ENCODE measurements at regions not wholly inside any gene's neighbourhood (a gene's known extent, or its start where the extent isn't known, plus 50 kb on each side); places are given as distances from the start of the nearest gene placed in this dataset.
"Not testable (repeated sequence)": the region's sequence is repeated elsewhere in the genome, so short reads cannot be mapped to it uniquely, and the experiment has no call there.

- no peak for DNase-seq
Observed at GRCh38 chr4:77220828-77221613, 64.0 kb downstream of the CCNG2 start.

GRCh38 chr4:77225022-77225421 lies 68.0 kb downstream of the CCNG2 start:
- no peak for DNase-seq

GRCh38 chr4:77226939-77227705 lies 70.1 kb downstream of the CCNG2 start:
- DNase-seq: no peak

- DNase-seq: no peak
Observed at GRCh38 chr4:77229433-77229832, 72.4 kb downstream of the CCNG2 start.

DNA sequence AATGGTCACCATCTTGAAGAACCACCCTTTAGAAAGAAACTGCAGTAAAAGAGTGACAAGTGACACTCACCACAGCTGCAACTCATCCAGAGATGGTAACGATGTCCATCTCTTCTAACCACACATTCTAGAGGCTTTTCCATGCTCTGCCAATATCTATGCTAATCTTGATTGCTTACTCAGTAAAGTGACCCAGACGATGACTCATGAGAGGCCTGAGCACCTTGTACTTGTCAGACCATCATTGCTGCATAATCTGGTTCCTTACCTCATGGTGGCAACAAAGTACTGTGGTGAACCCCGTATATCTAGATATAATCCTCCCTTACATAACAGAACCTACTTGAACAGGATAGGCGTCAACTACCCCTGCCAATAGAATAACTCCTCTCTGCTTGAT lies 75.6 kb downstream of the CCNG2 start:
- no peak for DNase-seq

- DNase-seq: no peak
Observed at GRCh38 chr4:77235289-77235854, 78.4 kb downstream of the CCNG2 start.

GRCh38 chr4:77236806-77237205 lies 79.8 kb downstream of the CCNG2 start:
- no peak for DNase-seq

DNA sequence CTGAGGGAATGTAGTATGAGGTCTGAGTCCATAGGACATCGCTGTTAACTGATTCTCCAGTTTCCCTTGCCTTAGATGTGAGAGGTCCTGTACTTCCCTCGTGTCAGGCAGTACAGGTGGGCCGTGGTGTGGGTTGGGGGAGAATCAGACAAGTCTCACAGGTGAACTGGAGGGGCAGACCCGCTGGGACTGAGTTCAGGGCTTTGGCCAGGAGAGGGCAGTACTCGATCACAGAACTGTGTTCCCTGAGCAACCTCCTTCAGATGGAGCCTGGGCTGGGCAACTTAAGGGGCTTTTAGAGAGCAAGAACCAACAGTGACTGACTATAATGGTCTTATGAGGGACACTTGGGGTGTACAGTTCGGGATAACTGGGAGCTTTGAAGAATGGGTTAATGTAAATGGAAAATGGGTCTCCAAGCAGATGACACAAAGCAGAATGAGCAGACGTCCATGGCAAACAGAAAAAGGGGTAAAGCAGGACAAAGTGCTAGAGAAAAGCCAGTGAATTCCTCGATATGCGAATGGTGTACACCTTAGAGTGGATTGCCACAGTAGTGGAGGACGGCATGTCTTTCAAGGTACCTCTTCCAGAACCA lies 83.6 kb downstream of the CCNG2 start:
- DNase-seq: no peak

DNA sequence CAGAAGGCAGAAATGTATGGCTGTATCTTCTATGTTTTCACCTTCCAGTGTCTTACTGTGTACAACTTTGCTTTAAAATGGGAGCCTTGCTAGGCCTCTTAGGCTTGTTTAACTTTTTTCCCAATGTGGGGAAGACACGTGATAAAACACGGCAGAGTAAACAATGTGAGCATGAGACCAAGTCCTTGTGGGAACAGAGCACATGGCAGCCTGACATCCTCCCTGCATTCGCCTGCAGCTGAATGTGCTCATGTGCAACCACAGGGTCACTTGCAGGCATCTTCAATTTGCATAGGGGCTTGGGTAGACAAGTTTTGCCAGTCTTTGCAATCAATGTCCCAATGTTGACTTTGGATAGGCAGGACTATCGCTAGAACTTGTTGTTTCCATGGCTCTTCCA lies 91.8 kb downstream of the CCNG2 start:
- no peak for DNase-seq

- DNase-seq: no peak
Observed at GRCh38 chr4:77251751-77252150, 94.7 kb downstream of the CCNG2 start.

DNA sequence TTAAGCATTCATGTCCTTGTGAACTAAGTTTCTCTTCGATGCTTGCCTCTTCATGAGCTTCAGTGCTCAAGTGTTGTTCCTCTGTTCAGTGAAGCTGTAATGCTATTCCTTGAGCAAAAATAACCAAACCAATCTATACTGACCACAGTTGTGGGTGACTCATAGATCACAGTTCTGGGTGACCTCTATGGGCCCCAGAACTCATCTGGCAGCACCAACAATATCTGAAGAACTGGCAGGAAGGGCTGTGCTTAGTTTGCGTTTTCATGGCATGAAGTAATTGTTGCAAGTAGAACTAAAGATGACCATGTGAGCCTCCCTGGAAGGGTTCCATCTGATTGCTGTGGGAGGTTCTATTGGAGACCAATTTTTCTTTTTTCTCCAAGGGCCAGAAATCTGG lies 106.2 kb downstream of the CCNG2 start:
- no peak for DNase-seq

DNA sequence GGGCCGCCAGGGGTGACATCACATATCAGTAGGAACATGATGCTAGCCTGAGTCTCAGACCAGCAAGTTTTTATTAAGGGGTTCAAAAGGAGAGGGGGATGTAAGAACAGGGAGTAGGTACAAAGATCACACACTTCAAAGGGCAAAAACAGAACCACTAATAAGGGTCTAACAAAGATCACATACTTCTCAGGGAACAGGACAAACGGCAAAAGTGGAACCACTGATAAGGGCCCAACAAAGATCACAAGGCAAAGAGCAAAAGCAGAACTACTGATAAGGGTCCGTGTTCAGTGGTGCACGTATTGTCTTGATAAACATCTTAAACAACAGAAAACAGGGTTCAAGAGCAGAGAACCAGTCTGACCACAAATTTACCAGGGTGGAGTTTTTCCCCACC lies 107.0 kb downstream of the CCNG2 start:
- DNase-seq: not testable (repeated sequence)

DNA sequence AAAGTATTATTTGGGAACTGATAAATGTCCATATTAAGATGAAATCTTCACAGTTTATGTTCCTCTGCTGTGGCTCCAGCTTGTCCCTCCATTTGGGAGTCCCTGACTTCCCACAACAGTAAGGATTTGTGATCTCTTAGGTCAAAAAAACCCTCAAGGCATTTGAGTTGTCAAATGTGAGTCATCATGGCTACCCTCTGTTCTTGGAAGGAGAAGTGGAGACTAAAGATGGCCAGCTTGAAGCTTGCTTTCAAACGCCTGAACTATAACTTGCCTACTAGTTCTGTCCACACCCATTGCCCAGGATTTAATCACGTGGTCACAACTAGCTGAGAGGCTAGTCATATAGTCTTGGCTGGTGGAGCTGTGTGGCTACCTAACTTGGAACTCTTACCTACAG lies 107.8 kb downstream of the CCNG2 start:
- no peak for DNase-seq

DNA sequence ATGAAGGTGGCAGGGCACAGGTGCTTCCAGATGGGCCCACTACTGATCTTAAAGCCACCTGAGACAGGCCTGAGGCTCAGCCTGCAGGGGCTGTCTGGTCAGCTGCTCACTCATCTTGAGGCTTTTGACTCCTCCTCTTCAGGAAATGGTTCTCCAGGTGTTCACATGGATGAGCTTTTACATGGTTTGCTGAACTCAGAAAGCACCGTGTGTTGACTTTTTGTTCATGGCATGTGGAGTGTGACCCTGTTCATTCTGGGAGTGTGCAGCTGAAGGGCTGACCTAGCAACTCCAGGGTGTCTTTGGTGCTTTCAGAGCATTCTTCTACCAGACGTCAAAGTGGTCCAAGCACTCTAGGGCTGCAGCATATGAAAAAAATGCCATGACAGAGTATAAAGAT lies 111.1 kb downstream of the CCNG2 start:
- DNase-seq: no peak

- DNase-seq: no peak
Observed at GRCh38 chr4:77269505-77269904, 112.5 kb downstream of the CCNG2 start.

- no peak for DNase-seq
Observed at GRCh38 chr4:77273412-77273811, 116.4 kb downstream of the CCNG2 start.

DNA sequence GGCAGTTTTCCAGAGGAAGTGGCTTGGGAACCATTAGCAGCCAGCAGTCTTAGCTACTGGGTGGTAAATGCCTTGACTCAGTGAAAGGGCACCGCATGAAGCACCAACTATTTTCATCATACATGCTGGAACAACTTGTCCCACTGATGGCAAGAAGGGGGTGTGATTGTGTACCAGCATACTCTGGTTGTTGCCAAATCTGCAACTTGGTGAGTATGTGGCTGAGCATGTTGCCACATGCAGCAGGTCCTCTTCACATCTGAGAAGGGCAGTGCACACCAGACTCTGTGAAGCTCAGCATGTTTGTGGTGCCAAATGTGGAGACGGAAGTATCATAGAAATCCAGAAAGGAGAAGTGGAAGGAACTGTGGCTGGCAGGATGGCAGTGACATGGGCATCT lies 122.1 kb downstream of the CCNG2 start:
- not testable (repeated sequence) for DNase-seq

DNA sequence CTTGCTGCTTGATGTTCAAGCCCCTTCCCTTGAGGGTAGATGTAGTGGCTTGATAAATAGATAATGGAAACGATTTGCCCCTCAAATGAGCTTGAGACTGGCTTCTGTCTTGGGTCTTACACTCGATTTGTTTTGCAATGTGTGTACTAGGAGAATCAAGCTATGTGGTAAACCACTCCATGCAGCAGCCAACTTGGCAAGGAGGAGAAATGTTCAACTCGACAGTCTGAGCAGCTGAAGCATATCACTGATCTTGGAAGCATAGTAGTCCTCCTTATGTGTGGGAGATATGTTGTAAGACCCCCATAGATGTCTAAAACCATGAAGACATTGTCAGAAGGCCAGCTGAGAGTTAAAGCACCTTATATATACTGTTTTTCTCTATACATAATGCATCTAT lies 125.3 kb downstream of the CCNG2 start:
- DNase-seq: no peak

- no peak for DNase-seq
Observed at GRCh38 chr4:77284036-77284435, 127.0 kb downstream of the CCNG2 start.

GRCh38 chr4:77286906-77287305 lies 129.9 kb downstream of the CCNG2 start:
- DNase-seq: no peak

DNA sequence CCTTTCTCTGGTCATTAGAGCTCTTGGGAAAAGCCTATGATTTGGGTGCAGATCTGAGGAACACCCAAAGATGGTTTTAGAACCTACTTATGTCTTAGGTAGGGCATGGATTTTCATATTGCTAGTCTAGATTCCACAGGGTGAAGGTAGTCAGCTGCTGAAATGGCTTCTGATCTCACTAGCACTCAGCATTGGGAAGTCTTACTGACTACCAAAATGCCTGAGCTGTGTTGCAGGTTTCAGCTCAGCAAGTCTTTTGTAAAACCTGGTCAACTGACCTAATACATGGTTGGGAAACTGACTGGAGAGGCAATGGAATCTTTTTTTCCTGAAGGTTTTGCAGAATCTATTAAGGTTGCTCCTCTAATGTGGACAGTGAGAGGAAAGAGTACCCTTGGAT lies 136.4 kb downstream of the CCNG2 start:
- no peak for DNase-seq

DNA sequence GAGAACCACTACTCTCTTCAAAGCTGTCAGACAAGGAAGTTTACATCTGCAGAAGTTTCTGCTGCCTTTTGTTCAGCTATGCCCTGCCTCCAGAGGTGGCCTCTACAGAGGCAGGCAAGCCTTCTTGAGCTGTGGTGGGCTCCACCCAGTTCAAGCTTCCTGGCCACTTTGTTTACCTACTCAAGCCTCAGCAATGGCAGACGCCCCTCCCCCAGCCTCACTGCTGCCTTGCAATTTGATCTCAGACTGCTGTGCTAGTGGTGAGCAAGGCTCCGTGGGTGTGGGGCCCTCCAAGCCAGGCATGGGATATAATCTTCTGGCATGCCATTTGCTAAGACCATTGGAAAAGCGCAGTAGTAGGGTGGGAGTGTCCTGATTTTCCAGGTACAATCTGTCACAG lies 144.0 kb downstream of the CCNG2 start:
- DNase-seq: not testable (repeated sequence)

- DNase-seq: no peak
Observed at GRCh38 chr4:77305766-77306165, 148.8 kb downstream of the CCNG2 start.

DNA sequence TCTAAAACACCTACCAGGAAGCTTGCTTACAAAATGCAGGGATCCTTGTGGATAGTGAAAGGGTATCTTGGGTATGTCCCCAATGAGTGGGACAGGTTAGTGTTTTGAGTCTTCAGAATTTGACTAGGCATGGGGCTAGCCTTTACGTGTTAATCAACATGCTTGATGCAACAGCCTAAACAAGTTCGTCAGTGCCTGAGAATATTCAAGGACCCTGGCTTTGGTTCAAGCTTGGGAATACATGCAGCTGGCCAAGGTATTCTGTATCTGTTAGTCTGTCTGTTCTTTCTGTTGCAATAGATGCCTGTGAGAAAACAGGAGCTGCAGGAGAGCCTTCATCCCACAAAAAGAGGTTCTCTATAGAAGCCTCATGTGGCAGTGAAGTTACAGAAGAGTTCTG lies 149.5 kb downstream of the CCNG2 start:
- no peak for DNase-seq

Data from DMS 273 treated with DMSO at 0.1 percent for 48 hours (cell line).